Muscle layer of colon (tissue), 2 donors: ENCODE measurements at regions not wholly inside any gene's neighbourhood (a gene's known extent, or its start where the extent isn't known, plus 50 kb on each side); places are given as distances from the start of the nearest gene placed in this dataset.

Experiments
- H3K27ac ChIP-seq: one replicate; pipeline ENCODE4 v1.7.0; 2013; ENCODE audit warnings: low read depth, mild to moderate bottlenecking, low read length, moderate library complexity
- H3K27me3 ChIP-seq, 2 donors: one replicate each; pipeline ENCODE4 v1.7.0; 2013; ENCODE audit warnings: low read length in 2 of 2, mild to moderate bottlenecking in 2 of 2; ENCODE audit not compliant: insufficient read depth in 2 of 2, control insufficient read depth in 1 of 2
- H3K36me3 ChIP-seq: one replicate; pipeline ENCODE4 v1.7.0; 2013; ENCODE audit warnings: mild to moderate bottlenecking, low read length; ENCODE audit not compliant: insufficient read depth
- H3K4me1 ChIP-seq: one replicate; pipeline ENCODE4 v1.7.0; 2013; ENCODE audit warnings: mild to moderate bottlenecking, low read length; ENCODE audit not compliant: insufficient read depth
- H3K4me3 ChIP-seq, 2 donors: one replicate each; pipeline ENCODE4 v1.7.0; 2013; ENCODE audit warnings: low read length in 2 of 2, low read depth in 1 of 2, mild to moderate bottlenecking in 1 of 2, moderate library complexity in 1 of 2
- H3K9ac ChIP-seq: one replicate; pipeline ENCODE4 v1.7.0; 2013; ENCODE audit warnings: low read length
- H3K9me3 ChIP-seq: one replicate; pipeline ENCODE4 v1.7.0; 2013; ENCODE audit warnings: mild to moderate bottlenecking, low read length
- donor health status: abdominal sarcoma.
- donor health status: Adenocarcinoma of cecum.

GRCh38 chr2:147460155-147460554, 384.7 kb upstream of the ACVR2A start:
- Histone ChIP-seq H3K9me3 (no peaks in the 10 kb centered on the region), H3K9ac (no peak overlapping the region), H3K4me3 (no peak overlapping the region), H3K36me3 (no peaks in the 10 kb centered on the region), H3K4me1 (no peaks in the 10 kb centered on the region), H3K27ac (no peak overlapping the region), H3K27me3 (no peaks in the 10 kb centered on the region)

DNA sequence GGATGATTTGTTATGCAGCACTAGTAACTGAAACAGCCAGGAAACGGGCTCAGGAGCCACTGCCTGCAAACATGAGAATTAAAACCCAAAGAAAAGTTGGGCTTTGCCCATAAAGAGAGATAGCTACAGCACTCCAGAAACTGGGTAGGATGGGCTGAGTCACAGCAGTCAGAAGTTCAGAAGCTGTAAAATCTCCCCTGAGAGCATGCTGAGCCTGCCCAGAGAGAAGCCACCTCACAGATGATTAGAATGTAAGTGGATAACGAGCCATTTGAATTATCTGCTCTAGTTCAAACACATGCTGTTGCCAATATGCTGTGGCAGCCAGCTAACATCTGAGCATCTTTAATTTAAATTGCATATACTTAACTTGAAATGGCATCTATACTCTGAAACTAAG, 388.1 kb upstream of the ACVR2A start:
- Histone ChIP-seq H3K9me3 (no peaks in the 10 kb centered on the region), H3K36me3 (no peaks in the 10 kb centered on the region), H3K4me3 (no peak overlapping the region), H3K27ac (no peak overlapping the region), H3K27me3 (no peaks in the 10 kb centered on the region), H3K4me1 (no peaks in the 10 kb centered on the region), H3K9ac (no peak overlapping the region)

GRCh38 chr2:147451902-147452515, 392.8 kb upstream of the ACVR2A start:
- Histone ChIP-seq H3K9me3 (no peaks in the 10 kb centered on the region), H3K4me3 (no peak overlapping the region), H3K9ac (no peak overlapping the region), H3K4me1 (peaks cover 5% of the 10 kb centered on the region), H3K27me3 (no peaks in the 10 kb centered on the region), H3K27ac (no peak overlapping the region), H3K36me3 (no peaks in the 10 kb centered on the region)

DNA sequence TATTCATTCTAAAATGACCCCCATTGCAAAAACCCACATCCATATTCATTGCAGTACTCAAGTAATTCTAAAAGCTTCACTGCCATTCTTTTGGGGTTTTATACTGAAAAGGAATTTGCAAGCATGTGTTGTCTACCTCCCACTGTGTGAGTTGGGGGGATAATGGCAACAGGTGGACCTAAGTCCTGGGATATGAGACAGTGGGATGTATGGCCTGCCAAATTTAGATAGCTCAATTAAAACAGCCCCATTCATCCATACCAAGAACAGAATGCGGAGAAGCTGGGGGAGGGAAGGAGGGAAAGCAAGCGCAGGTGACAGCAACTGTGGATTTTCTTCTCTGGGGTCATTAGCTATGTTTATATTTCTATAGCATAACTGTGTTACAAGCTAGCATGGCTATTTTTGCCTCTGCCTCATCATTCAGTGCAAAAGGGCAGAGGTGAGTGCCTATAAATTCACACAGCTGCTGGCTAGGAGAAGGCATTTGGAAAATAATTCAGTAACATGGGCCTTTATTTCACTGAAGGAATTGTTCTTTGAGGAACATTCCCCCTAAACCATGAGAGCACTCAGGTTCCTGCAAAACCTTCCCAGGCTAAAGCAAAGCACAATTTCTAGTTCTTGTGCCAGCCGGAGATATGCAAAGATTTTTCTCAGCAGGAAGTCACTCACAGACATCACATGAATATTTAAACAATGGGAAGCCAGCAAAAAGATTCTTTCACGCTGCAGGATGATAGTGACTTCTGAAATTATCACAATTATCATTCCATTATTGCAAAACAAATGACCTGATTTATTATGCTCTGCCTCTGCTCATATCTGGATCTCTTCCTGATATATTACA, 393.9 kb upstream of the ACVR2A start:
- Histone ChIP-seq H3K4me1 (peaks cover 5% of the 10 kb centered on the region), H3K27me3 (no peaks in the 10 kb centered on the region), H3K27ac (no peak overlapping the region), H3K9ac (no peak overlapping the region), H3K4me3 (no peak overlapping the region), H3K36me3 (no peaks in the 10 kb centered on the region), H3K9me3 (no peaks in the 10 kb centered on the region)

DNA sequence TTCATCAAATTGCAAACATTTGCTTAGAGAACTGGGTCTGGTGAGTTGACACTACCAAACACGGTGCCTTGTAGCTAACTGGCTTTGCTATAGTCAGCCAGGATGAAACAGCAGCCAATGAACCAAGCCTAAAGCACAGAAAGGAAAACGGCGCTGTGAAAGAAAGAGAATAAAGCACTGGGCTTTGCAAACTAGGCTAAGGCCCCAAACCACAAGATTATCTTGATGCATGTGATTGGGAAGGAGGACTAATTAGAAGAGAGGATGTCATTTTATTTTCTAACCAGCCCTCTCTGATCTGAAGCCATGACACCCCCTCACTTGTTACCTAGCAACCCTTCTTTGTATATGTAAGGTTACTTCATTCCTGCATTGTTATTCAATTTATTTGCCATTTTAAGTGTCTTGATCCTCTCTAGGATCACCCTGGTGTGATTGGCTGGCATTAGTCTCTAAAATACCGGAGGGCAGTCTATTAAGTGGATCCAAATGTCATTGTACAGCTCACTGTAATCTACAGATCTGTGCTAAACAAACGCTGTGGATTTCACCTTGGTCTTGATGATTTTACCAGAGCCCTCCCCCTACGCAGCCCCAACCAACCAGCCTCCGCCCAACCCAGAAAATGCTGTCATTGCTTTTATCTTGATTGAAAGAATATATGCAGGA, 395.4 kb upstream of the ACVR2A start:
- no peaks in the 10 kb centered on the region for H3K36me3 ChIP-seq
- H3K4me3 ChIP-seq = no peak overlapping the region
- no peak overlapping the region for H3K27ac ChIP-seq
- H3K4me1 ChIP-seq = peaks cover 5% of the 10 kb centered on the region
- no peak overlapping the region for H3K9ac ChIP-seq
- H3K27me3 ChIP-seq = no peaks in the 10 kb centered on the region
- H3K9me3 ChIP-seq = no peaks in the 10 kb centered on the region

DNA sequence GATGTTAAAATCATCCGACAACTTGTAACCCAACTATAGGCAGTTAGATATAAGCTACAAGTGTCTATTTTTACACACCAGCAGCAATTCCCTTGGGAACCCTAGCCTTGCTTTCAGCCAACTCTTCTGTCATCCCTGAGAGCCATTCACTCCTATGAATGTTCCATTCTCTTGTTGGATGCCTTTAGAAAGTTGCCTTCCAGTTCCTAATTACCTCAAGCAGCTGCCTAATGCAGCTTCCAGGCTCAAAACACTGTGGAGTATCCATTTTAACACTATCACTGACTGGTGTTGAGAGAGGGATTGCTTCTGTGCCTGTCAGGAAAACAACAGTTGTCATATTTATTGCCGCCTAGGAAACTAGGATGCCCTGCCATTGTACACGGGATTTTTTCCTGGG, 402.0 kb upstream of the ACVR2A start:
- Histone ChIP-seq H3K27ac (no peak overlapping the region), H3K9ac (no peak overlapping the region), H3K4me1 (no peaks in the 10 kb centered on the region), H3K4me3 (no peak overlapping the region), H3K27me3 (no peaks in the 10 kb centered on the region), H3K36me3 (no peaks in the 10 kb centered on the region), H3K9me3 (no peaks in the 10 kb centered on the region)

DNA sequence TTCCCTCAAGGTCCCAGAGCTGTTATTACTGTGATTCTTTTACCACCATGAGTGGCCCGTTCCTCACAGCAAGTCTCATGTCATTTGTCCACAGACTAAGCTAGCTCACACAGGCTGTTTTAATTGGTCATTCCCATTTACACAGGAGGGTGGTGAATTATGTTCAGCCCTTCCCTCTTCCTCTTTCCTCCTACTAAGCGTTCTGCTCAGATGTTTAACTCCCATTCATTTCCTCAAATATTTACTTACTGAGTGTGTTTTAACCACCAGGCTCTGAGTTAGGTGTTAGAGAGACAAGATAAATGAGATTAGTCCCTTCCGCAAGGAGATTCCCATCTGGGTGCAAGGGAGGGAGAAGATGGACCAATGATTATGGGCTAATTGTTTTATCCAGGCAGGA, 403.6 kb upstream of the ACVR2A start:
- Histone ChIP-seq H3K27ac (no peak overlapping the region), H3K4me1 (no peaks in the 10 kb centered on the region), H3K4me3 (no peak overlapping the region), H3K27me3 (no peaks in the 10 kb centered on the region), H3K9ac (no peak overlapping the region), H3K9me3 (no peaks in the 10 kb centered on the region), H3K36me3 (no peaks in the 10 kb centered on the region)

- no peak overlapping the region for H3K27ac ChIP-seq
- no peaks in the 10 kb centered on the region for H3K4me1 ChIP-seq
- H3K9ac ChIP-seq = no peak overlapping the region
- no peaks in the 10 kb centered on the region for H3K27me3 ChIP-seq
- no peaks in the 10 kb centered on the region for H3K9me3 ChIP-seq
- H3K36me3 ChIP-seq = no peaks in the 10 kb centered on the region
- no peak overlapping the region for H3K4me3 ChIP-seq
These were observed 404.1 kb upstream of the ACVR2A start for GRCh38 chr2:147440734-147441133.

GRCh38 chr2:147439986-147440385, 404.8 kb upstream of the ACVR2A start:
- H3K27me3 ChIP-seq = no peaks in the 10 kb centered on the region
- H3K9ac ChIP-seq = no peak overlapping the region
- no peaks in the 10 kb centered on the region for H3K4me1 ChIP-seq
- H3K9me3 ChIP-seq = no peaks in the 10 kb centered on the region
- H3K36me3 ChIP-seq = no peaks in the 10 kb centered on the region
- no peak overlapping the region for H3K4me3 ChIP-seq
- no peak overlapping the region for H3K27ac ChIP-seq

- no peak overlapping the region for H3K27ac ChIP-seq
- no peaks in the 10 kb centered on the region for H3K9me3 ChIP-seq
- no peaks in the 10 kb centered on the region for H3K36me3 ChIP-seq
- H3K4me3 ChIP-seq = no peak overlapping the region
- no peaks in the 10 kb centered on the region for H3K27me3 ChIP-seq
- no peak overlapping the region for H3K9ac ChIP-seq
- H3K4me1 ChIP-seq = no peaks in the 10 kb centered on the region
These were observed 405.9 kb upstream of the ACVR2A start for GRCh38 chr2:147438882-147439281.

DNA sequence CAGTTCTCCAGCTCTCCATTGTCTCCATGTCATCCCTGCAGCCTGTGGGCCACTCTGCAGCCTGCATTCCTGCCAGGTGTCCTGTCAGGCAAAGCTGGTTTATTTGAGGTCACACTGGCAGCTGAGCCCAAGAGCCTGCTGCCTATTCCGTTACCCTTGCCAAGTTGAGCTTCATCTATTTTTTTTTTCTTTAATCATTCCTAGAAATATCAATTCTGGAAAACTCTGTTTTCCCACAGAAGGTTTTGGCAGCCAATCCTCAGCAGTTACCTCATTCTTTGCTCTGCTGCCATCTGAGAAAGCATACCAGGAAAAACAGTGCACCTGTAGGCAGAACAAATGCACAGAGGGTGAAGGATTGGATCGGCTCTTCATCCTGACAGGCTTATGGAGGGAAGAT, 411.0 kb upstream of the ACVR2A start:
- Histone ChIP-seq H3K27me3 (no peaks in the 10 kb centered on the region), H3K4me1 (no peaks in the 10 kb centered on the region), H3K9ac (no peak overlapping the region), H3K4me3 (no peak overlapping the region), H3K27ac (no peak overlapping the region), H3K9me3 (no peaks in the 10 kb centered on the region), H3K36me3 (no peaks in the 10 kb centered on the region)
